ENCODE measurements at regions not wholly inside any gene's neighbourhood (a gene's known extent, or its start where the extent isn't known, plus 50 kb on each side); places are given as distances from the start of the nearest gene placed in this dataset.

DNA sequence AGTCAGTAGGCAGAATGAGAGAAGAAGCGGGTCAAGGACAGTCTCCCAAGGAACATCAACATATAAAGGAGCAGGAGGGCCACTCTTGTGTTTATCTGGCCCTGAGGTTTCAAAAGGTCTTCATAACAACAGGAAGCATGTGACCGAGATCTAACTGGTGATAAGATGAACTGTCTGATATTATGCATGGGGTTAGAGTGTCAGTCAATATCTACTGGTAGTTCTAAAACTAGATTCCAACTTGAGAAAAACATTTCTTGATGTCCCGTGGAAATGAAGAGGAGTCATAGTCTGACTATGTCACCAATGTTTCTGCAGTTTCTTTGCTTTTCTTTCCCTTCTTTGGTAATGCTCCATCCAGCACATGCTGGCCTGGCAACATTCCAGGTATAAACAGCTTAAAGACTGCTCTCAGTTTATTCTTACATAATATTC is 77.5 kb upstream of the ITPRID2 start:
- H3K27me3 ChIP-seq (replicated peaks; ENCODE audit: insufficient read depth) = no peaks in the 10 kb centered on the region
- H3K9me2 ChIP-seq (ENCODE audit: insufficient read depth) = no peaks in the 10 kb centered on the region
- no peaks in the 10 kb centered on the region for H3K36me3 ChIP-seq (ENCODE audit: low read depth)
- 69 to 72% methylated on average over 3 of the region's 3 CpGs for WGBS, 2 experiments (ENCODE audit: low coverage in 1 of 2, low lambda C conversion rate in 2 of 2, missing lambda C conversion rate in 2 of 2)
- no peak overlapping the region for H3K9ac ChIP-seq
- H3K4me1 ChIP-seq (ENCODE audit: insufficient read depth) = peaks cover 31% of the 10 kb centered on the region
- TF ChIP-seq EZH2phosphoT487 (IDR thresholded peaks at IDR 0.05; ENCODE audit: insufficient read depth, low read depth) = no peak
- no peak for TF ChIP-seq EZH2 (IDR thresholded peaks at IDR 0.05; ENCODE audit: insufficient read depth, poor library complexity, severe bottlenecking)
- H3K4me3 ChIP-seq = no peak overlapping the region
- no peaks in the 10 kb centered on the region for H4K20me1 ChIP-seq (ENCODE audit: insufficient read depth)
- H2AFZ ChIP-seq = no peak overlapping the region
- H3K27ac ChIP-seq = no peak overlapping the region
- no peaks in the 10 kb centered on the region for H3K9me3 ChIP-seq (ENCODE audit: low read depth)
- DNase-seq = peak; percentile 45
- in situ Hi-C loops (cut with MboI) = no loop called here
- no peaks in the 10 kb centered on the region for H3K79me2 ChIP-seq (ENCODE audit: insufficient read depth)
- H3K4me2 ChIP-seq (ENCODE audit: unreplicated experiment) = no peak overlapping the region
- peaks cover 11% of the 10 kb centered on the region for H3F3A ChIP-seq (ENCODE audit: insufficient read depth)

DNA sequence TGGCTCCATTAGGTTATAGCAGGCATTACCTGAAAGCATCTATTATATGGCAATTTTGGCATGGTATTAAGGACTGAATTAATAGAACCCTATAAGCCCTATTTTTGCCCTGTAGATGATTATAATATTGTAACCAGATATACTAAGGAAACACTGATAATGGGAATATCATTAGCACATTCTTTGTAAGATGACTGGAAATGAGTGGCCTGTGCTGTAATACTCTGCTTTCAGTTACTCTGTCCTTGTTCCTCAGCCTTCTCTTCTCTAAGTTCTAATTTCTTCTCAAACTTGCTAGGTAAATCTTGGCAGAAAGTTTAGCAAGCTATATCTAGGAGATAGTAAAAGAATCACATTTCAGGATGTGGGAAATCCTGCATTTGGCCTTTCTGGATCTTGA is 74.0 kb upstream of the ITPRID2 start:
- Histone ChIP-seq H3K27ac (no peak overlapping the region), H4K20me1 (ENCODE audit: insufficient read depth) (no peaks in the 10 kb centered on the region), H3K9me3 (ENCODE audit: low read depth) (no peaks in the 10 kb centered on the region), H2AFZ (no peak overlapping the region), H3K4me1 (ENCODE audit: insufficient read depth) (peaks cover 10% of the 10 kb centered on the region), H3K36me3 (ENCODE audit: low read depth) (no peaks in the 10 kb centered on the region), H3K79me2 (ENCODE audit: insufficient read depth) (no peaks in the 10 kb centered on the region), H3K4me3 (no peak overlapping the region), H3F3A (ENCODE audit: insufficient read depth) (peaks cover 5% of the 10 kb centered on the region), H3K9me2 (ENCODE audit: insufficient read depth) (no peaks in the 10 kb centered on the region), H3K9ac (no peak overlapping the region), H3K4me2 (ENCODE audit: unreplicated experiment) (no peak overlapping the region), H3K27me3 (replicated peaks; ENCODE audit: insufficient read depth) (no peaks in the 10 kb centered on the region)
- no peak for TF ChIP-seq EZH2phosphoT487 (IDR thresholded peaks at IDR 0.05; ENCODE audit: insufficient read depth, low read depth)
- no peak for TF ChIP-seq EZH2 (IDR thresholded peaks at IDR 0.05; ENCODE audit: insufficient read depth, poor library complexity, severe bottlenecking)
- in situ Hi-C loops (cut with MboI) = no loop called here
- DNase-seq = no peak

DNA sequence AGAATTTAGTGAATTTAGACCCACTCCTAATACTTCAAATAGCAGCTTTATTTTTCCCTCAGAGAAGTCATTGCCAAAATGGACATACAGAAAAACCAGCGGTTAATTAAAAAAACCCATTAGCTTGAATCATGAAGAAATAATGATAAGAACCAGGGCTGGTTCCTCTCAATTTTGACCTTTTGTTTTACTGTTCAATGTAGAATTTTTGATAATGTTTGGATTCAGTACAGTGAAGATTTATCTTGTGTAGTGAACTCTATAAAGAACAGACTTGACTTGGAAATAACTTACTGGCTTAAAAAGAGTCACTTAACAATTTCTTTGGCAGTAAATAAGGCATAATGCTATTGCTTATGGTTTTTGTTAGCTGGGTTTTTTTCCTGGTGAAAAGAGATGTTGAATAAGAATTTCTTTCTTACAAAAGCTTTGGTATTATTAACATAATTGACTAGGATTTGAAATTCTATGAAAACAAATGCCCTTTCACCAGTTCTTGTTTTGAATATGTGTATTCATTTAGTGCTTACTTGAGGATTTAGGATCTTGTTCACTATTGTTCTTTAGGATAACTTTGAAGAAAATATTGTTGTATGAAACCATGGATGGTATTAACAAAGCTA is 73.4 kb upstream of the ITPRID2 start:
- peaks cover 5% of the 10 kb centered on the region; the same call in 1 of the 2 replicates for H3K4me1 ChIP-seq (ENCODE audit: insufficient read depth)
- no peaks in the 10 kb centered on the region for H4K20me1 ChIP-seq (ENCODE audit: insufficient read depth)
- no peaks in the 10 kb centered on the region for H3K27me3 ChIP-seq (replicated peaks; ENCODE audit: insufficient read depth)
- H3K9me2 ChIP-seq (ENCODE audit: insufficient read depth) = no peaks in the 10 kb centered on the region
- no peak for DNase-seq
- H3F3A ChIP-seq (ENCODE audit: insufficient read depth) = no peaks in the 10 kb centered on the region
- TF ChIP-seq EZH2 (IDR thresholded peaks at IDR 0.05; ENCODE audit: insufficient read depth, poor library complexity, severe bottlenecking) = no peak
- TF ChIP-seq EZH2phosphoT487 (IDR thresholded peaks at IDR 0.05; ENCODE audit: insufficient read depth, low read depth) = no peak
- H3K9ac ChIP-seq = no peak overlapping the region
- H3K9me3 ChIP-seq (ENCODE audit: low read depth) = no peaks in the 10 kb centered on the region
- no peak overlapping the region for H3K27ac ChIP-seq
- no peaks in the 10 kb centered on the region for H3K79me2 ChIP-seq (ENCODE audit: insufficient read depth)
- no peak overlapping the region for H3K4me2 ChIP-seq (ENCODE audit: unreplicated experiment)
- WGBS, 2 experiments (ENCODE audit: low coverage in 1 of 2, low lambda C conversion rate in 2 of 2, missing lambda C conversion rate in 2 of 2) = 100% methylated on average over 1 of the region's 1 CpG
- no peak overlapping the region for H3K4me3 ChIP-seq
- no peaks in the 10 kb centered on the region for H3K36me3 ChIP-seq (ENCODE audit: low read depth)
- no peak overlapping the region for H2AFZ ChIP-seq
- in situ Hi-C loops (cut with MboI) = no loop called here

DNA sequence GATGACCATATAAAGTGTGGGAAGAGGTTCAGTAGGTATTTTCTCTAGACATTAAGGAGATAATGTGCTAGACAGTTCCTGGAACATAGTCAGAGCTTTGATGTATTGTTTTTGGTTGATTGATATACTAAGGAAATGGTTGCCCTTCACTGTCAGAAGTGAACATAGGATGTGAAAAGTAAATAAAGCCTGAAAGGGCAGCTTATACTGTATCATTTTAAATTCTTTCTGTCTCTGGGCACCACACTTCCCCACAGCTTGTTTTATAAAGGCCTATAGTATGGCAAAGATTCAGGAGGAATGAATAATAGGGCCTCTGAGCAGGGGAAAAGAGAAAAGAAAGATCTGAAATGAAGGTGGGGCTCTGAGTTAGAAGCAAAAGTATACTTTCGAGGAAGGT is 72.7 kb upstream of the ITPRID2 start:
- in situ Hi-C loops (cut with MboI) = no loop called here
- TF ChIP-seq EZH2 (IDR thresholded peaks at IDR 0.05; ENCODE audit: insufficient read depth, poor library complexity, severe bottlenecking) (no peak), EZH2phosphoT487 (IDR thresholded peaks at IDR 0.05; ENCODE audit: insufficient read depth, low read depth) (no peak)
- no peaks in the 10 kb centered on the region for H3F3A ChIP-seq (ENCODE audit: insufficient read depth)
- H3K36me3 ChIP-seq (ENCODE audit: low read depth) = no peaks in the 10 kb centered on the region
- no peaks in the 10 kb centered on the region for H3K27me3 ChIP-seq (replicated peaks; ENCODE audit: insufficient read depth)
- no peak overlapping the region for H3K27ac ChIP-seq
- H3K9me2 ChIP-seq (ENCODE audit: insufficient read depth) = no peaks in the 10 kb centered on the region; the same call in 1 of the 2 replicates
- no peak overlapping the region for H3K4me3 ChIP-seq
- no peaks in the 10 kb centered on the region for H3K79me2 ChIP-seq (ENCODE audit: insufficient read depth)
- no peak overlapping the region for H2AFZ ChIP-seq
- H3K9ac ChIP-seq = no peak overlapping the region
- no peak for DNase-seq
- peaks cover 5% of the 10 kb centered on the region; the same call in 1 of the 2 replicates for H3K4me1 ChIP-seq (ENCODE audit: insufficient read depth)
- WGBS, 2 experiments (ENCODE audit: low coverage in 1 of 2, low lambda C conversion rate in 2 of 2, missing lambda C conversion rate in 2 of 2) = 93 to 96% methylated on average over 1 of the region's 1 CpG
- no peak overlapping the region for H3K4me2 ChIP-seq (ENCODE audit: unreplicated experiment)
- no peaks in the 10 kb centered on the region for H3K9me3 ChIP-seq (ENCODE audit: low read depth)
- H4K20me1 ChIP-seq (ENCODE audit: insufficient read depth) = no peaks in the 10 kb centered on the region

DNA sequence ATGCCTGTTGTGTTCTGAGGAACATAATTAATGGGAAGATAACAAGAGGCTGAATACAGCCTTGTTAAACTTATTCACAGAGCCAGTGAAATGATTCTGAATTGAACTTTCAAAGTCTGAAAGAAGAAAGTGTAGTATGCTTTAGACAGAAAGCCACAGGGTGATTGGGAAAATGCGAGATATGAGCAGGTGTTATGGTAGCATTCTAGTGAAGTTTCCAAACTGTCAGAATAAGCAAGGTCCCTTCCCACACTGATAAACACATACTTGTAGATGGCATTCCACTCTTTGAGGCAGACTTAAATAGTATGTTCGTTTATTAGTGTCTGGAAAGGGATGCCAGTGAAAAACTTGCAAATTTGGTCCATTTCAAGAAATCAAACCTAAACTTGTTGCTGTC is 70.5 kb upstream of the ITPRID2 start:
- Histone ChIP-seq H3K27ac (no peak overlapping the region), H3K27me3 (replicated peaks; ENCODE audit: insufficient read depth) (no peaks in the 10 kb centered on the region), H3K36me3 (ENCODE audit: low read depth) (no peaks in the 10 kb centered on the region), H3K9ac (no peak overlapping the region), H3F3A (ENCODE audit: insufficient read depth) (no peaks in the 10 kb centered on the region), H3K4me3 (no peak overlapping the region), H2AFZ (no peak overlapping the region), H3K79me2 (ENCODE audit: insufficient read depth) (no peaks in the 10 kb centered on the region), H3K4me2 (ENCODE audit: unreplicated experiment) (no peak overlapping the region), H3K4me1 (ENCODE audit: insufficient read depth) (no peaks in the 10 kb centered on the region), H3K9me2 (ENCODE audit: insufficient read depth) (no peaks in the 10 kb centered on the region; the same call in 1 of the 2 replicates), H4K20me1 (ENCODE audit: insufficient read depth) (no peaks in the 10 kb centered on the region), H3K9me3 (ENCODE audit: low read depth) (no peaks in the 10 kb centered on the region)
- in situ Hi-C loops (cut with MboI) = no loop called here
- 74 to 81% methylated on average over 2 of the region's 2 CpGs for WGBS, 2 experiments (ENCODE audit: low coverage in 1 of 2, low lambda C conversion rate in 2 of 2, missing lambda C conversion rate in 2 of 2)
- TF ChIP-seq EZH2 (IDR thresholded peaks at IDR 0.05; ENCODE audit: insufficient read depth, poor library complexity, severe bottlenecking) = no peak
- TF ChIP-seq EZH2phosphoT487 (IDR thresholded peaks at IDR 0.05; ENCODE audit: insufficient read depth, low read depth) = no peak
- no peak for DNase-seq

All from GM23248 (cell line).